A673 (cell line): ENCODE measurements at regions not wholly inside any gene's neighbourhood (a gene's known extent, or its start where the extent isn't known, plus 50 kb on each side); places are given as distances from the start of the nearest gene placed in this dataset.
"Not testable (repeated sequence)": the region's sequence is repeated elsewhere in the genome, so short reads cannot be mapped to it uniquely, and the experiment has no call there.

Source experiments
- BruUV-seq: library from RNA; stranded (reverse); fragments of 400-500 nt; replicated peaks from 2 replicates; lab custom pipeline; 2021; lab: Mats Ljungman, UMichigan
- CTCF ChIA-PET: fragments of 300-600 bp; sonication (Branson Sonifier 250); formaldehyde crosslinking; loops from one replicate; lab custom pipeline; 2022; ENCODE audit warnings: antibody characterized with exemption; lab: Charles Lee
- POLR2A ChIA-PET: fragments of 300-600 bp; sonication (Branson Sonifier 250); formaldehyde crosslinking; loops from one replicate; lab custom pipeline; 2022; ENCODE audit warnings: antibody characterized with exemption; ENCODE audit not compliant: low non-redundant PET; lab: Charles Lee
- DNase-seq: peaks from one replicate; pipeline ENCODE4 v3.0.0-alpha.2; 2015; ENCODE audit warnings: low spot score
- H3K27ac ChIP-seq: fragments of 200-600 bp; sonication (generic); 2 replicates; pipeline ENCODE4 v1.5.1; 2016; ENCODE audit warnings: mixed run types, low read depth, mild to moderate bottlenecking, mixed read lengths, antibody characterized with exemption, low read length; ENCODE audit not compliant: poor library complexity, severe bottlenecking
- H3K27me3 ChIP-seq: fragments of 200-600 bp; sonication (generic); replicated peaks from 2 replicates; pipeline ENCODE4 v1.6.1; 2017; ENCODE audit warnings: mixed run types, low read depth, mild to moderate bottlenecking, mixed read lengths, antibody characterized with exemption, low read length; ENCODE audit not compliant: insufficient read depth, poor library complexity
- H3K36me3 ChIP-seq: fragments of 200-600 bp; sonication (generic); 2 replicates; pipeline ENCODE4 v1.6.1; 2016; ENCODE audit warnings: mixed run types, mild to moderate bottlenecking, mixed read lengths, antibody characterized with exemption, low read length; ENCODE audit not compliant: insufficient read depth, poor library complexity, severe bottlenecking
- H3K4me1 ChIP-seq: fragments of 200-600 bp; sonication (generic); 2 replicates; pipeline ENCODE4 v1.6.1; 2017; ENCODE audit warnings: mixed run types, mild to moderate bottlenecking, mixed read lengths, antibody characterized with exemption, low read length; ENCODE audit not compliant: insufficient read depth, poor library complexity, severe bottlenecking
- H3K4me3 ChIP-seq: fragments of 200-600 bp; sonication (generic); 2 replicates; pipeline ENCODE4 v1.5.1; 2016; ENCODE audit warnings: low read depth, mixed run types, mild to moderate bottlenecking, mixed read lengths, low read length; ENCODE audit not compliant: poor library complexity, severe bottlenecking
- H3K9me3 ChIP-seq: fragments of 200-600 bp; sonication (generic); 2 replicates; pipeline ENCODE4 v1.6.1; 2016; ENCODE audit warnings: mixed run types, low read depth, mild to moderate bottlenecking, mixed read lengths, antibody characterized with exemption, low read length; ENCODE audit not compliant: poor library complexity, severe bottlenecking
- EZH2 ChIP-seq: fragments of 200-600 bp; sonication (generic); IDR thresholded peaks from 2 replicates; pipeline ENCODE4 v1.6.1; 2017; ENCODE audit warnings: borderline replicate concordance, low read depth, mild to moderate bottlenecking, mixed read lengths, antibody characterized with exemption, low read length; ENCODE audit not compliant: poor library complexity, severe bottlenecking
- intact Hi-C: fragments of 100-400 bp; cut with micrococcal nuclease; formaldehyde crosslinking; loops from one replicate; pipeline ENCODE4 v1.10.0; 2022; ENCODE audit not compliant: unreplicated experiment
- TF ChIP-seq, protein P1 (sequence below): fragments of 300-800, 200-600 bp; sonication (generic); conservative IDR thresholded peaks from 2 replicates; pipeline ENCODE4 v1.5.1; 2017; ENCODE audit warnings: low read depth, mild to moderate bottlenecking, antibody characterized with exemption, low read length, moderate library complexity, mixed read lengths

DNA sequence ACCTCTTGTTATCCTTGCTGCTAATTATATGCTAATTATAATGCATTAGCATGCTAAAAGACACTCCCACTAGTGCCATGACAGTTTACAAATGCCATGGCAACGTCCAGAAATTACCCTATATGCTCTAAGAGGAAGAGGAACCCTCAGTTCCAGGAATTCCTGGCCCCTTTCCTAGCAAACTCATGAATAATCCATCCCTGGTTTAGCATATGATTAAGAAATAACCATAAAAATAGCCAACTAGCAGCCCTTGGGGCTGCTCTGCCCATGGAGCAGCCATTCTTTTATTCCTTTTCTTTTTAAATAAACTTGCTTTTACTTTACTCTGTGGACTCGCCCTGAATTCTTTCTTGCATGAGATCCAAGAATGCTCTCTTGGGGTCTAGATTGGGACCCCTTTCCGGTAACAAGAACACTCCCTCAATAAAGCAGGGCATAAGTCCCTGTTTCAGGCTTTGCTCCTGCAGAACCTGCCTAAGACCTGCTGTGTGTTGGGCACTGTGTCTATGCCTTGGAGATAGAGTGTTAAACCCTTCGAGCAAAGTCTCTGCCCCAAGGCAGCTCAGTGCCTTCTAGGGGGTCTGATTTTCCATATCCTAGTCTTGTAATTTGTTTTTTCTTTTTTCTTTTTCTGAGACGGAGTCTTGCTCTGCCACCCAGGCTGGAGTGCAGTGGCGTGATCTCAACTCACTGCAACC lies 345.0 kb downstream of the NPIPA7 start:
- POLR2A ChIA-PET, CTCF ChIA-PET, H3K27me3 ChIP-seq, H3K27ac ChIP-seq, H3K4me3 ChIP-seq, H3K9me3 ChIP-seq, DNase-seq, H3K4me1 ChIP-seq, H3K36me3 ChIP-seq, BruUV-seq, intact Hi-C loops: not testable (repeated sequence)

DNA sequence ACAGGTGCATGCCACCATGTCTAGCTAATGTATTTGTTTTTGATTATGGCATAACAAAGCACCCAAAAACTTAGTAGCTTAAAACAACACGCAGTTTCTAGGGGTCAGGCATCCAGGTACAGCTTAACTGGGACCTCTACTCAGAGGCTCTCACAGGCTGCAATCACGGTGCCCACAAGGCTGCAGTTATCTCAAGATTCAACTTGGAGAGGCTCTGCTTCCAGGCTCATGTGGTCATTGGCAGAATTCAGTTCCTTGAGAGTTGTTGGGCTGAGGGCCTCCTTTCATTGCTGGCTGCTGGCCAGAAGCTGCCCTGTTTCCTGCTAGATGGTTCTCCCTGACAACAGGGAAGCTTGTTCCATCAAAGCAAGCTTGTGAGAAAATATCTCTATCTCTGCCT lies 348.1 kb downstream of the NPIPA7 start:
- H3K36me3 ChIP-seq, H3K27ac ChIP-seq, H3K27me3 ChIP-seq, H3K4me3 ChIP-seq, intact Hi-C loops, DNase-seq, BruUV-seq, POLR2A ChIA-PET, H3K9me3 ChIP-seq, CTCF ChIA-PET, H3K4me1 ChIP-seq: not testable (repeated sequence)

DNA sequence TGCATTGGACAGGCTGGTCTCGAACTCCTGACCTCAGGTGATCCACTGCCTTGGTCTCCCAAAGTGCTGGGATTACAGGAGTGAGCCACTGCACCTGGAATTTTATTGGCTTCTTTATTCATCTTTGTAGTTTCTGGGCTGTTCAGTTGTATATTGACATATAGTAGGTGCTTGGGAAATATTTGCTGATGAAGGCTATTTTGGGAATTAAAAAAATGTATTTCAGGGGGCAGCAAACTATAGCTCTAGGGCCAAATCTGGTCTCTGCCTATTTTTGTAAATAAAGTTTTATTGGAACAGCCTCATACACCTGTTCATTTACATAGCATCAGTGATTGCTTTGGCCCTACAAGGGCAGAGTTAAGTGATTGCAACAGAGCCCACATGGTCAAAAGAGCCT lies 363.6 kb downstream of the NPIPA7 start:
- BruUV-seq, intact Hi-C loops, DNase-seq, H3K9me3 ChIP-seq, H3K27ac ChIP-seq, CTCF ChIA-PET, H3K36me3 ChIP-seq, H3K4me1 ChIP-seq, H3K27me3 ChIP-seq, H3K4me3 ChIP-seq, POLR2A ChIA-PET: not testable (repeated sequence)

DNA sequence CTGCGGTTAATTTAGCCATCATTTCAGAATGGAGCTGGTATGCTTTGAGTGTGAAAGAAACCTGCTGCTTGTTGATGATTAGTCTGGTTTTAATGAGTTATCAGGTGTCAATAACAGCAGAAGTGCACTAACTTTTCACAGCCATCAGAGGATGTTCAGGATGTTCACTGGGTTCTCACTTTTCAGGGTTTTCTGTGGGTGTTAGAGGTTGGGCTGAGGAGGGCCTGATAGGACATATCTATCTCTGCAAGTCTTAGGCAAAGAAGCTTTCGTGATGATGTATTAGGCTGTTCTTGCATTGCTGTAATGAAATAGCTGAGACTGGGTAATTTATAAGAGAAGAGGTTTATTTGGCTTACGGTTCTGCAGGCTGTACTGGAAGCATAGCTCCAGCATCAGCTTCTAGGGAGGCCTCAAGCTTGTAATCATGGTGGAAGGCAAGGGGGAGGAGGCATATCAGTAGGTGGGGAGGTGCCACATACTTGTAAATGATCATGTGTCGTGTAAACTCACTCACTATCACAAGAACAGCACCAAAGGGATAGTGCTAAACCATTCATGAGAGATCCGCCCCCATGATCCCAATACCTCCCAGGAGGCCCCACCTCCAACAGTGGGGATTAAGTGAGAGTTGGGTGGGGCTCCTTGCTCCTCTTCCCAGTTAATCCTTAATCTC lies 376.2 kb downstream of the NPIPA7 start:
- H3K4me1 ChIP-seq, H3K36me3 ChIP-seq, H3K4me3 ChIP-seq, H3K27ac ChIP-seq, CTCF ChIA-PET, DNase-seq, POLR2A ChIA-PET, H3K9me3 ChIP-seq, intact Hi-C loops, H3K27me3 ChIP-seq, BruUV-seq: not testable (repeated sequence)

DNA sequence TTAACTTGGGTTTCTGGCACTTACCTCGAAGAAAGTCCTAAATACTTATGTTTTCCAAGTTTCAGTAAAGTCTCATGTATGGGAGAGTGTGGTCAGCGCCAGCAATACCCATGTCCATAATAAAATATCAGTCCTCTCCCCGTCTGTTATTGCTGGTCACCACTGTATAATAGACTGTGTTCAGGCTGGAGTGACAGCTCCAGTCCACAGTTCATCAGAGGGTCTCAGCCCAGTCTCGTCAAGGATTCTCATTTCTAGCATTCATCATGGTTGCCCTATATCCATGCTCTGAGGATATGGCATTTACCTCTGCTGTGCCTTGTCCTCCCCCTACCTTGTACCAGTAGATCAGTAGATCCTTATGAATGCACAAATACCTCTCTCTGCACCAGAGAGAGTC lies 384.5 kb downstream of the NPIPA7 start:
- intact Hi-C loops: no loop called here
- Histone ChIP-seq H3K4me1 (no peaks in the 10 kb centered on the region), H3K36me3 (no peaks in the 10 kb centered on the region), H3K27me3 (no peaks in the 10 kb centered on the region), H3K27ac (no peak overlapping the region), H3K4me3 (no peak overlapping the region), H3K9me3 (peaks cover 4% of the 10 kb centered on the region)
- ChIA-PET POLR2A (no interaction called here), CTCF (no interaction called here)
- no peak for DNase-seq
- no TSS peak for BruUV-seq
- no peak for TF ChIP-seq EZH2
- TF ChIP-seq, protein P1, sequence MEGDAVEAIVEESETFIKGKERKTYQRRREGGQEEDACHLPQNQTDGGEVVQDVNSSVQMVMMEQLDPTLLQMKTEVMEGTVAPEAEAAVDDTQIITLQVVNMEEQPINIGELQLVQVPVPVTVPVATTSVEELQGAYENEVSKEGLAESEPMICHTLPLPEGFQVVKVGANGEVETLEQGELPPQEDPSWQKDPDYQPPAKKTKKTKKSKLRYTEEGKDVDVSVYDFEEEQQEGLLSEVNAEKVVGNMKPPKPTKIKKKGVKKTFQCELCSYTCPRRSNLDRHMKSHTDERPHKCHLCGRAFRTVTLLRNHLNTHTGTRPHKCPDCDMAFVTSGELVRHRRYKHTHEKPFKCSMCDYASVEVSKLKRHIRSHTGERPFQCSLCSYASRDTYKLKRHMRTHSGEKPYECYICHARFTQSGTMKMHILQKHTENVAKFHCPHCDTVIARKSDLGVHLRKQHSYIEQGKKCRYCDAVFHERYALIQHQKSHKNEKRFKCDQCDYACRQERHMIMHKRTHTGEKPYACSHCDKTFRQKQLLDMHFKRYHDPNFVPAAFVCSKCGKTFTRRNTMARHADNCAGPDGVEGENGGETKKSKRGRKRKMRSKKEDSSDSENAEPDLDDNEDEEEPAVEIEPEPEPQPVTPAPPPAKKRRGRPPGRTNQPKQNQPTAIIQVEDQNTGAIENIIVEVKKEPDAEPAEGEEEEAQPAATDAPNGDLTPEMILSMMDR: no peak

DNA sequence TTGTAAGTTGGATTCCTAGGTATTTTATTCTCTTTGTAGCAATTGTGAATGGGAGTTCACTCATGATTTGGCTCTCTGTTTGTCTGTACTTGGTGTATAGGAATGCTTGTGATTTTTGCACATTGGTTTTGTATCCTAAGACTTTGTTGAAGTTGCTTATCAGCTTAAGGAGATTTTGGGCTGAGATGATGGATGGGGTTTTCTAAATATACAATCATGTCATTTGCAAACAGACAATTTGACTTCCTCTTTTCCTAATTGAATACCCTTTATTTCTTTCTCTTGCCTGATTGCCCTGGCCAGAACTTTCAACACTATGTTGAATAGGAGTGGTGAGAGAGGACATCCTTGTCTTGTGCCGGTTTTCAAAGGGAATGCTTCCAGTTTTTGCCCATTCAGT lies 391.8 kb downstream of the NPIPA7 start:
- BruUV-seq, intact Hi-C loops, POLR2A ChIA-PET, H3K4me1 ChIP-seq, H3K27ac ChIP-seq, H3K36me3 ChIP-seq, H3K27me3 ChIP-seq, H3K9me3 ChIP-seq, CTCF ChIA-PET, DNase-seq, H3K4me3 ChIP-seq: not testable (repeated sequence)
